OCI-LY1 (cell line): ENCODE measurements at regions not wholly inside any gene's neighbourhood (a gene's known extent, or its start where the extent isn't known, plus 50 kb on each side); places are given as distances from the start of the nearest gene placed in this dataset.

Experiments used
- H2AFZ ChIP-seq: fragments of 200-600 bp; sonication (generic), shearing (Covaris generic); 2 replicates; pipeline ENCODE4 v1.6.0; 2014; ENCODE audit warnings: antibody characterized with exemption, mild to moderate bottlenecking, low read length
- H3F3A ChIP-seq: fragments of 200-600 bp; sonication (generic), shearing (Covaris generic); 2 replicates; pipeline ENCODE4 v1.6.0; 2014; ENCODE audit warnings: mild to moderate bottlenecking, antibody characterized with exemption, low read length, moderate library complexity; ENCODE audit not compliant: insufficient read depth
- H3K27ac ChIP-seq: fragments of 200-600 bp; sonication (generic); 2 replicates; pipeline ENCODE4 v1.5.1; 2014; ENCODE audit warnings: low read length, mixed run types, mild to moderate bottlenecking, low read depth; ENCODE audit not compliant: poor library complexity, severe bottlenecking
- H3K27me3 ChIP-seq: fragments of 200-600 bp; sonication (generic); 2 replicates; pipeline ENCODE4 v1.6.0; 2014; ENCODE audit warnings: antibody characterized with exemption, mild to moderate bottlenecking, low read length, moderate library complexity; ENCODE audit not compliant: insufficient read depth
- H3K36me3 ChIP-seq: fragments of 200-600 bp; sonication (generic); 2 replicates; pipeline ENCODE4 v1.6.1; 2014; ENCODE audit warnings: mild to moderate bottlenecking, antibody characterized with exemption, low read length, moderate library complexity, mixed read lengths; ENCODE audit not compliant: insufficient read depth
- H3K4me1 ChIP-seq: fragments of 200-600 bp; sonication (generic); 2 replicates; pipeline ENCODE4 v1.5.1; 2014; ENCODE audit warnings: mild to moderate bottlenecking, low read length, moderate library complexity; ENCODE audit not compliant: insufficient read depth, severe bottlenecking
- H3K4me2 ChIP-seq: fragments of 200-600 bp; sonication (generic), shearing (Covaris generic); 2 replicates; pipeline ENCODE4 v1.6.1; 2014; ENCODE audit warnings: low read length
- H3K4me3 ChIP-seq: fragments of 200-600 bp; sonication (generic); 2 replicates; pipeline ENCODE4 v1.5.1; 2014; ENCODE audit warnings: low read length, low read depth, mild to moderate bottlenecking, mixed read lengths; ENCODE audit not compliant: poor library complexity, severe bottlenecking
- H3K79me2 ChIP-seq: fragments of 200-600 bp; shearing (Covaris generic); 2 replicates; pipeline ENCODE4 v1.6.1; 2016; ENCODE audit warnings: mixed run types, low read length, mixed read lengths; ENCODE audit not compliant: insufficient read depth
- H3K9ac ChIP-seq: fragments of 200-600 bp; sonication (generic), shearing (Covaris generic); 2 replicates; pipeline ENCODE4 v1.6.1; 2014; ENCODE audit warnings: mild to moderate bottlenecking, low read length, mixed read lengths
- H3K9me2 ChIP-seq: fragments of 200-600 bp; sonication (generic), shearing (Covaris generic); 2 replicates; pipeline ENCODE4 v1.6.1; 2014; ENCODE audit warnings: low read depth, mild to moderate bottlenecking, low read length, mixed read lengths
- H3K9me3 ChIP-seq: fragments of 200-600 bp; shearing (Covaris generic); 2 replicates; pipeline ENCODE4 v1.6.1; 2014; ENCODE audit warnings: low read length, mixed read lengths
- H4K20me1 ChIP-seq: fragments of 200-600 bp; sonication (generic), shearing (Covaris generic); 2 replicates; pipeline ENCODE4 v1.6.0; 2016; ENCODE audit warnings: mild to moderate bottlenecking, low read length; ENCODE audit not compliant: insufficient read depth
- EZH2 ChIP-seq: fragments of 200-600 bp; sonication (generic), shearing (Covaris generic); IDR thresholded peaks from 2 replicates; pipeline ENCODE4 v1.8.0; 2017; ENCODE audit warnings: borderline replicate concordance, mixed run types, mild to moderate bottlenecking, antibody characterized with exemption, low read length, moderate library complexity, mixed read lengths
- TF ChIP-seq, protein P1 (sequence below): fragments of 200-600 bp; sonication (generic), shearing (Covaris generic); IDR thresholded peaks from 2 replicates; pipeline ENCODE4 v1.5.1; 2017; ENCODE audit warnings: mild to moderate bottlenecking, antibody characterized with exemption, low read length, moderate library complexity, mixed read lengths

DNA sequence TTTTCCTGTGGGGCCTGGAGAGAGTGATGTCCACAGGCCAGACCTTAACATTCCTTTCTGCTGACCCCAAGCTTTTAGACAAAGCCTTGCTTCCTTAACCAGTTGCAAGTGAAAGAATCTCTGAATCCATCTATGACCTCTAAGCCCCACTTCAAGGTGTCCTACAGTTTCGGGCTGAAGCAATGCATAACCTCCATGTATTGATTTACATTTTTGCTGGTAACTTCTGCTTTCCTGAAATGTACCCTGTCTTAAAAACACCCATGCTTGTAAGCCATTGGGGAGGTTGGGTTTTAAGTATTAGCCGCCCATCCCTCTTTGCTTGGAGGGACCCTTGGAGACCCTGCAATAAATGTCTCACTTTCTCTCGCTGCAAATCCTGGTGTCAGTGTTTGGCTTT, 190.6 kb downstream of the VRK1 start:
- Histone ChIP-seq H3F3A (no peaks in the 10 kb centered on the region), H2AFZ (no peak overlapping the region), H3K27ac (no peak overlapping the region), H3K4me3 (no peak overlapping the region), H3K79me2 (no peaks in the 10 kb centered on the region), H3K4me1 (no peaks in the 10 kb centered on the region), H3K36me3 (no peaks in the 10 kb centered on the region), H3K9ac (no peak overlapping the region), H3K4me2 (no peak overlapping the region), H3K27me3 (no peaks in the 10 kb centered on the region), H4K20me1 (no peaks in the 10 kb centered on the region), H3K9me3 (no peaks in the 10 kb centered on the region), H3K9me2 (no peaks in the 10 kb centered on the region)
- TF ChIP-seq, protein P1, sequence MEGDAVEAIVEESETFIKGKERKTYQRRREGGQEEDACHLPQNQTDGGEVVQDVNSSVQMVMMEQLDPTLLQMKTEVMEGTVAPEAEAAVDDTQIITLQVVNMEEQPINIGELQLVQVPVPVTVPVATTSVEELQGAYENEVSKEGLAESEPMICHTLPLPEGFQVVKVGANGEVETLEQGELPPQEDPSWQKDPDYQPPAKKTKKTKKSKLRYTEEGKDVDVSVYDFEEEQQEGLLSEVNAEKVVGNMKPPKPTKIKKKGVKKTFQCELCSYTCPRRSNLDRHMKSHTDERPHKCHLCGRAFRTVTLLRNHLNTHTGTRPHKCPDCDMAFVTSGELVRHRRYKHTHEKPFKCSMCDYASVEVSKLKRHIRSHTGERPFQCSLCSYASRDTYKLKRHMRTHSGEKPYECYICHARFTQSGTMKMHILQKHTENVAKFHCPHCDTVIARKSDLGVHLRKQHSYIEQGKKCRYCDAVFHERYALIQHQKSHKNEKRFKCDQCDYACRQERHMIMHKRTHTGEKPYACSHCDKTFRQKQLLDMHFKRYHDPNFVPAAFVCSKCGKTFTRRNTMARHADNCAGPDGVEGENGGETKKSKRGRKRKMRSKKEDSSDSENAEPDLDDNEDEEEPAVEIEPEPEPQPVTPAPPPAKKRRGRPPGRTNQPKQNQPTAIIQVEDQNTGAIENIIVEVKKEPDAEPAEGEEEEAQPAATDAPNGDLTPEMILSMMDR = no peak
- TF ChIP-seq EZH2 = no peak

DNA sequence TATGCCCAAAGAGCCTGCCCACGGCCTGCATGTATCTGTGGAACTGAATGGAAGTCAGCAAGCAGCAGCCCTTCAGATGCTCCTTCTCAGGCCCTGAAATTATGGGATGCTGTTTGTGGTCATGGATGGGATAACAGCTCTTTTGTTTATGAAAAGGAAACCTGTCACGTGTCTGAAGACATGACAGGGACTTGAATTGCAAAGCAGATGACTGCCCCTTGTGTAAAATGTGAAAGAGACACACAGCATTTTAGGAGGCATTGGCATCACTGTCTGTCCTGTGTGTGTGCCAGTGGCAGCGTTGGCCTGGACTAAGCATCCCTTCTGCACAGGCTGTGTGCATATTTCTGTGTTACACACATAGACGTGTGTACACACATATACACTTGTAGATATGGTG, 192.1 kb downstream of the VRK1 start:
- Histone ChIP-seq H3K27me3 (no peaks in the 10 kb centered on the region), H3K36me3 (no peaks in the 10 kb centered on the region), H3K9me2 (no peaks in the 10 kb centered on the region), H3F3A (no peaks in the 10 kb centered on the region), H3K9ac (no peak overlapping the region), H2AFZ (no peak overlapping the region), H3K79me2 (no peaks in the 10 kb centered on the region), H3K4me1 (no peaks in the 10 kb centered on the region), H3K4me3 (no peak overlapping the region), H4K20me1 (no peaks in the 10 kb centered on the region), H3K4me2 (no peak overlapping the region), H3K27ac (no peak overlapping the region), H3K9me3 (no peaks in the 10 kb centered on the region)
- TF ChIP-seq EZH2 = no peak
- TF ChIP-seq, protein P1 = no peak

DNA sequence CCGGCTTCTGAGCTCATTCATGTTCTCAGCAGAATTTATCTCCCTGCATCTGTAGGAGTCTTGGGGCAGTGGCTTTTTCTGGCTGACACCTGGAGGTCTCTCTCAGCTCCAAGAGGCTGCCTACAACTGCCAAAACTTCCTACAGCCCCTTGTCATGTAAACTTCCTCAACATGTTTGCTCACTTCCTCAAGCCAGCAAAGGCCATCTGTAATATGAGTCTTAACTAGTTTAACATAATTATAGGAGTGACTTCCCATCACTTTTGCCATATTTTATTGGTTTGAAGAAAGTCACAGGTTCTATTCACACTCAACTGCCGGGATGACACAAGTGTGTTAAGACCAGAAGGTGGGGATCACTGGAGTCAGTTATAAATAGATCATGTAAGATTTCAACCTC, 194.0 kb downstream of the VRK1 start:
- TF ChIP-seq, protein P1 = no peak
- H3K9ac ChIP-seq = no peak overlapping the region
- H3K9me2 ChIP-seq = no peaks in the 10 kb centered on the region
- no peak overlapping the region for H2AFZ ChIP-seq
- no peaks in the 10 kb centered on the region for H4K20me1 ChIP-seq
- no peak overlapping the region for H3K27ac ChIP-seq
- no peak overlapping the region for H3K4me3 ChIP-seq
- no peaks in the 10 kb centered on the region for H3K27me3 ChIP-seq
- no peaks in the 10 kb centered on the region for H3K36me3 ChIP-seq
- no peaks in the 10 kb centered on the region for H3F3A ChIP-seq
- H3K9me3 ChIP-seq = no peaks in the 10 kb centered on the region
- H3K79me2 ChIP-seq = no peaks in the 10 kb centered on the region
- H3K4me2 ChIP-seq = no peak overlapping the region
- no peaks in the 10 kb centered on the region for H3K4me1 ChIP-seq
